SK-N-DZ (cell line): ENCODE measurements at regions not wholly inside any gene's neighbourhood (a gene's known extent, or its start where the extent isn't known, plus 50 kb on each side); places are given as distances from the start of the nearest gene placed in this dataset.
"Not testable (repeated sequence)": the region's sequence is repeated elsewhere in the genome, so short reads cannot be mapped to it uniquely, and the experiment has no call there.

Experiments
- DNase-seq: peaks from one replicate; pipeline ENCODE4 v3.0.0-alpha.2; 2015; ENCODE audit warnings: low spot score

- DNase-seq, result no peak
These were observed 216.7 kb upstream of the NPVF start for GRCh38 chr7:25444991-25445390.

- no peak for DNase-seq
These were observed 220.0 kb upstream of the NPVF start for GRCh38 chr7:25448301-25448700.

- no peak for DNase-seq
These were observed 225.7 kb upstream of the NPVF start for GRCh38 chr7:25454020-25454419.

- no peak for DNase-seq
These were observed 226.3 kb upstream of the NPVF start for GRCh38 chr7:25454562-25455041.

- DNase-seq, result no peak
These were observed 227.5 kb upstream of the NPVF start for GRCh38 chr7:25455683-25456251.

GRCh38 chr7:25456467-25457171, 228.3 kb upstream of the NPVF start:
- no peak for DNase-seq

- no peak for DNase-seq
These were observed 230.8 kb upstream of the NPVF start for GRCh38 chr7:25459057-25459456.

GRCh38 chr7:25460433-25460832, 232.1 kb upstream of the NPVF start:
- no peak for DNase-seq

- DNase-seq, result no peak
These were observed 241.4 kb upstream of the NPVF start for GRCh38 chr7:25469669-25470068.

- DNase-seq, result no peak
These were observed 248.7 kb upstream of the NPVF start for GRCh38 chr7:25476863-25477499.

- not testable (repeated sequence) for DNase-seq
These were observed 249.9 kb upstream of the NPVF start for GRCh38 chr7:25478221-25478620.

GRCh38 chr7:25478925-25479324, 250.6 kb upstream of the NPVF start:
- no peak for DNase-seq

- no peak for DNase-seq
These were observed 253.6 kb upstream of the NPVF start for GRCh38 chr7:25481891-25482290.

- no peak for DNase-seq
These were observed 254.3 kb upstream of the NPVF start for GRCh38 chr7:25482631-25483030.

- no peak for DNase-seq
These were observed 256.7 kb upstream of the NPVF start for GRCh38 chr7:25485026-25485425.

GRCh38 chr7:25486656-25487055, 258.4 kb upstream of the NPVF start:
- DNase-seq, result no peak

GRCh38 chr7:25493805-25494366, 265.6 kb upstream of the NPVF start:
- no peak for DNase-seq

- DNase-seq, result no peak
These were observed 266.6 kb upstream of the NPVF start for GRCh38 chr7:25494896-25495295.

GRCh38 chr7:25495342-25496250, 267.3 kb upstream of the NPVF start:
- peak; percentile 42 for DNase-seq

- no peak for DNase-seq
These were observed 268.4 kb upstream of the NPVF start for GRCh38 chr7:25496476-25497368.
